Ishikawa (cell line): ENCODE measurements at regions not wholly inside any gene's neighbourhood (a gene's known extent, or its start where the extent isn't known, plus 50 kb on each side); places are given as distances from the start of the nearest gene placed in this dataset.

Experiments used
- CEBPB ChIP-seq: IDR thresholded peaks from 2 replicates; pipeline ENCODE4 v1.6.1; 2012
- CREB1 ChIP-seq: IDR thresholded peaks from 2 replicates; pipeline ENCODE4 v1.6.1; 2012; ENCODE audit warnings: low read depth
- EGR1 ChIP-seq: IDR thresholded peaks from 2 replicates; pipeline ENCODE4 v1.6.1; 2012
- EP300 ChIP-seq: IDR thresholded peaks from 2 replicates; pipeline ENCODE4 v1.6.1; 2012; ENCODE audit warnings: borderline replicate concordance
- FOXM1 ChIP-seq: IDR thresholded peaks from 2 replicates; pipeline ENCODE4 v1.6.1; 2012; ENCODE audit warnings: low read depth, borderline replicate concordance
- NFIC ChIP-seq: IDR thresholded peaks from 2 replicates; pipeline ENCODE4 v1.6.1; 2012
- RAD21 ChIP-seq: IDR thresholded peaks from 2 replicates; pipeline ENCODE4 v1.6.1; 2012; ENCODE audit warnings: low read depth
- TAF1 ChIP-seq: IDR thresholded peaks from 2 replicates; pipeline ENCODE4 v1.6.1; 2012; ENCODE audit warnings: low read depth, mild to moderate bottlenecking
- TCF12 ChIP-seq: IDR thresholded peaks from 2 replicates; pipeline ENCODE4 v1.6.1; 2012; ENCODE audit warnings: low read depth
- TEAD4 ChIP-seq: IDR thresholded peaks from 2 replicates; pipeline ENCODE4 v1.6.1; 2012
- YY1 ChIP-seq: IDR thresholded peaks from 2 replicates; pipeline ENCODE4 v1.6.1; 2012; ENCODE audit warnings: low read depth
- ZBTB7A ChIP-seq: IDR thresholded peaks from 2 replicates; pipeline ENCODE4 v1.6.1; 2012; ENCODE audit warnings: low read depth
- TF ChIP-seq, protein P1 (sequence below): IDR thresholded peaks from 2 replicates; pipeline ENCODE4 v1.6.1; 2012; ENCODE audit warnings: low read depth, mild to moderate bottlenecking
- TF ChIP-seq, protein P2 (sequence below): IDR thresholded peaks from 2 replicates; pipeline ENCODE4 v1.6.1; 2012
- TF ChIP-seq, protein P3 (sequence below): IDR thresholded peaks from 2 replicates; pipeline ENCODE4 v1.6.1; 2012

DNA sequence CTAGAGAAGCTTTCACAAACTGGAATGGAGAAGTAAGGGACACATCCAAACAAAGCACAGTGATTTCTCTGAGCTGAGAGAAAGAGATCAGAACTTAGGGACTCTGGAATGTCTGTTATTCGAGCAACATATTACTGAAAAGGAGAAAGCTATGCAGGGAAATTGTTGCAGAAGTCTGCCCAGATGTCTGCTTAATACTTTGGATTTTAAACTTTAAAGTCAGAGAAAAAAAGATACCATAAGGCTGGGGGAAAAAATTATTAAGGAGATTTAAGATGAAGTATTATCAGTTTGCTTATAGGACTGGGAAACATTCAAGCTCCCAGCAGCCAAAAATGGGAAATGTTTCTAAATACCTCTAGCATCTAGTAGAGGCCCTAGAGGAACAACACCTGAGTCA is 803.9 kb downstream of the TAF11L14 start:
- TF ChIP-seq TCF12 (no peak), YY1 (no peak), EP300 (no peak), EGR1 (no peak), TAF1 (no peak), CEBPB (no peak), TEAD4 (no peak), ZBTB7A (no peak), RAD21 (no peak), NFIC (no peak), FOXM1 (no peak), CREB1 (no peak)
- TF ChIP-seq, protein P1, sequence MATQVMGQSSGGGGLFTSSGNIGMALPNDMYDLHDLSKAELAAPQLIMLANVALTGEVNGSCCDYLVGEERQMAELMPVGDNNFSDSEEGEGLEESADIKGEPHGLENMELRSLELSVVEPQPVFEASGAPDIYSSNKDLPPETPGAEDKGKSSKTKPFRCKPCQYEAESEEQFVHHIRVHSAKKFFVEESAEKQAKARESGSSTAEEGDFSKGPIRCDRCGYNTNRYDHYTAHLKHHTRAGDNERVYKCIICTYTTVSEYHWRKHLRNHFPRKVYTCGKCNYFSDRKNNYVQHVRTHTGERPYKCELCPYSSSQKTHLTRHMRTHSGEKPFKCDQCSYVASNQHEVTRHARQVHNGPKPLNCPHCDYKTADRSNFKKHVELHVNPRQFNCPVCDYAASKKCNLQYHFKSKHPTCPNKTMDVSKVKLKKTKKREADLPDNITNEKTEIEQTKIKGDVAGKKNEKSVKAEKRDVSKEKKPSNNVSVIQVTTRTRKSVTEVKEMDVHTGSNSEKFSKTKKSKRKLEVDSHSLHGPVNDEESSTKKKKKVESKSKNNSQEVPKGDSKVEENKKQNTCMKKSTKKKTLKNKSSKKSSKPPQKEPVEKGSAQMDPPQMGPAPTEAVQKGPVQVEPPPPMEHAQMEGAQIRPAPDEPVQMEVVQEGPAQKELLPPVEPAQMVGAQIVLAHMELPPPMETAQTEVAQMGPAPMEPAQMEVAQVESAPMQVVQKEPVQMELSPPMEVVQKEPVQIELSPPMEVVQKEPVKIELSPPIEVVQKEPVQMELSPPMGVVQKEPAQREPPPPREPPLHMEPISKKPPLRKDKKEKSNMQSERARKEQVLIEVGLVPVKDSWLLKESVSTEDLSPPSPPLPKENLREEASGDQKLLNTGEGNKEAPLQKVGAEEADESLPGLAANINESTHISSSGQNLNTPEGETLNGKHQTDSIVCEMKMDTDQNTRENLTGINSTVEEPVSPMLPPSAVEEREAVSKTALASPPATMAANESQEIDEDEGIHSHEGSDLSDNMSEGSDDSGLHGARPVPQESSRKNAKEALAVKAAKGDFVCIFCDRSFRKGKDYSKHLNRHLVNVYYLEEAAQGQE = no peak
- TF ChIP-seq, protein P2, sequence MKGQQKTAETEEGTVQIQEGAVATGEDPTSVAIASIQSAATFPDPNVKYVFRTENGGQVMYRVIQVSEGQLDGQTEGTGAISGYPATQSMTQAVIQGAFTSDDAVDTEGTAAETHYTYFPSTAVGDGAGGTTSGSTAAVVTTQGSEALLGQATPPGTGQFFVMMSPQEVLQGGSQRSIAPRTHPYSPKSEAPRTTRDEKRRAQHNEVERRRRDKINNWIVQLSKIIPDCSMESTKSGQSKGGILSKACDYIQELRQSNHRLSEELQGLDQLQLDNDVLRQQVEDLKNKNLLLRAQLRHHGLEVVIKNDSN = no peak
- TF ChIP-seq, protein P3, sequence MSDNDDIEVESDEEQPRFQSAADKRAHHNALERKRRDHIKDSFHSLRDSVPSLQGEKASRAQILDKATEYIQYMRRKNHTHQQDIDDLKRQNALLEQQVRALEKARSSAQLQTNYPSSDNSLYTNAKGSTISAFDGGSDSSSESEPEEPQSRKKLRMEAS = no peak

DNA sequence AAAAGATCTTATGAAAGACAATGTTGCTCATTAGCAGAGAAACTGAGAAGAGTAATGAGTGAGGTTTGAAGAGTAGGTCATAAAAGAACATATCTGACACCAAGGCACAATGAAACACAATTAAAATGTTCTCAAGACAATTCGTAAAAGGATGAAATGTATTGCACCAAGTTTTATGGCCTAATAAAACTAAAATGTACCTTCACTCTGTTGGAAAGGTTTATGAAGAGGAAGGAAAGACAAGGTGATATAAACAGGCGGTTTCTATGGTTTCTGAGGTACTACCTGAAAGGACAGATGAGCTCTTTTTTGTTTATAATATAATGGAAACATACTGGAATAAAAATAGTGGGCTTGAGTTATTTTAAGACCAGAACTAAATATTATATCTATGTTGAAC is 821.3 kb downstream of the TAF11L14 start:
- TF ChIP-seq NFIC (no peak), EGR1 (no peak)

DNA sequence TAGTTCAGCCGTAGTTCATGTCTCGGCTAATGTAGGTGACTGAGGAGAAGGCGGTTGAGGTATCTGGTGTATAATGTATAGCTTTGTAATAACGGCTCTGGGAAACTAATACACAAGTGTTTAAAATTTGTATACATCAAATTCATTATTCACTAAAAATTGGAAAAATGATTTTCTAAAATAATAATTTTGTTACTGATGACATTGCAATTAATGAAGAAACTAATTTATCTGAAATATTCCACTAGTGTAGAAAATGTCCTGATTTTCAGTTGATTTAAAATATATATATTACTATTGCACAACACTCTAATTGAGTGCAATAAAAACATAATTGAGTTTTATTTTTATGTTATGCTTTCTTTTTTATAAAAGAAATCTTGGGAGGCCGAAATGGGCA is 823.0 kb downstream of the TAF11L14 start:
- TF ChIP-seq, protein P3 = no peak
- TF ChIP-seq RAD21 (no peak), TEAD4 (no peak), ZBTB7A (no peak), CEBPB (no peak)
- TF ChIP-seq, protein P1 = no peak

DNA sequence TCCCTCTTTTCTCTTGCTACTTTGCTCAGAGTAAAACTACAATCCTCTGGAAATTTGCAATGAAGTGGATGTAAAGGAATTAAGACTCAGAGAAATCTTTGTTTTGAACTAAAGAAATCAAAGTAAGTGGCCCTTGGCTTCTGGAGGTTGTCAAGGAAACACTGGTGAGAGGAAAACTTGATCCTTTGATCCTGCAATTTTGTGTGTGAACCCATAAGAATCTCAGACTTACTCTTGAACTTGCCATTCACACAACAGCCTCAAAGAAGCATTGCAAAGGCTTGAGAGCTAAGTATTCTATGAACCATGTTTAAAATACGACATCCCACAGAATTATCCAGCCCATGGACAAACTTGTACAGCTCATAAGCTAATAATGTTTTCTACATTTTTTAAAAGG is 827.5 kb downstream of the TAF11L14 start:
- TF ChIP-seq, protein P2 = no peak
- no peak for TF ChIP-seq TAF1
- no peak for TF ChIP-seq TEAD4
- no peak for TF ChIP-seq ZBTB7A

DNA sequence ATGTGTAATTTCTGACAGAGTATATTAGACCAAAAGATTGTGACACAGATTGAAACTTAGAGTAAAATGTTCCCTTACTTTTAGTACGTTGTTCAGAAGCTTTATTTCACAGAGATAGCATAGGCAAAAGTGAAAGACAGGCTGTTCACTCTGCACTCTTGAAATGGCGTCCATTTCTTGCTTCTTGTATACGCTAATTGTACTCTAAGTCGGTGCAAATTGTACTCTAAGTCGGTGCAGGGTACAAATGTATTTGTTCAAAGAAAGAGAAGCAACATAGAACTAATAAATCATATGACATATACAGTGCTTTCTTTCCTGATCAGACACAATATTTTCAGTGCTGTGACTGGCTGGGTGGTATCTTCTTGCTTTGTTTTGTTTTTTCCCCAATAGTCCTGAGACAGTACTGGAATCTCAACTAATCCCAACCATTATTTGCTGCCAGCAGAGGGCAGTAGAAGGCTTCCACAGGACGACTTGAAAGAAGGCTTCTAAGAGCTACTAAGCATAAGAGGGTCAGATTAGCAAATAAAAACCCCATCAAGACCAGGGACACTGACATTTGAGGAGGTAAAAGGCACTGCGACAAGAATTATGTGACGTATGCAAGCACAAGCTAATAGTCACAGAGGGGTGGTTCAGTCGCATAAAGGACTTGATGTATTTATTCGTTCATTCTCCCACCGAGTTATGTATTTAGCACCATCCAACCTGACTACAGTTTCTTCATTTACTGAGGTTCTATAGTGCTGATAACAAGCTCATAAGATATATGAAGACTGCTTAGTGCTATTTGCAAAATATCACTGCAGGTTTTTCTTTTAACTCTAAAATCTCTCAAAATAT is 831.8 kb downstream of the TAF11L14 start:
- peak; percentile 80 for TF ChIP-seq RAD21
- TF ChIP-seq TEAD4 = no peak

DNA sequence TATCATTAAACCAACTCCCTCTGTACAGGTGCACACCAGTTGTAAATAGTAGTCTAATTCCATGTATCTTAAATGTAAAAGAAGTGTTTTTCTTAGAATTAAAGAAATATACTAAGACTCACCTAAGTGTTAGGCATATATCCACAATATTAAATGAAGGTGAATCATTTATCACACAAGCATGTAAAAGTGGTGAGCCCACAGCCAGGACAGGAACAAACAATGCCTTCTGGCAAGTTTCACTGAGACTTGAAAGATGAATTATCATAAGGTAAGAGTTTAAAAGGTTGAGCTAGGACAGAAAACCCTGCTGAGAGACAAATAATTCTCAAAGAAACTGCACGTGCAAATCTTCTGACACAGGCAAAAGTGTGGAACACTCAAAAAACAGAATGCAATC is 832.5 kb downstream of the TAF11L14 start:
- TF ChIP-seq, protein P3 = no peak
- TF ChIP-seq YY1 (no peak), ZBTB7A (no peak), EP300 (no peak), NFIC (no peak), TCF12 (no peak), TEAD4 (no peak)

DNA sequence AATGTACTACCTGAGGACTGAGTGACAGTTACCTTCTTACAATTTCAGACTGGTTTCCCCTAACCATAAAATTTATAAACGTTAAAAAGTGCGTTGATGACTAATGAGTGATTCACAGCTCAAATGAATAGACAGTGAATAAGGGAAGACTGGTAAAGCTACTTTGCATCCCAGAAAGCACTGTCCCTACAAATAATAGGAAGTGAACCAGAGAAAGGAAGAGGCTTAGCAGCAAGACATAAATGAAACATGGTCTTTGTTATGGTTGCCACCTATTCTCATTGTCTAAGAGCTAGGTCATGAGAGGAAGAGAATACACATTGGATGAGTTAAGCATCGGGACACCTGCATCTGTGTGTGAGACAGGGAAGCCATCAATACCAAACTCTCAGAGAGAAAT is 849.2 kb downstream of the TAF11L14 start:
- TF ChIP-seq YY1 (no peak), CEBPB (no peak), ZBTB7A (no peak), EGR1 (no peak), RAD21 (no peak), EP300 (no peak), TEAD4 (no peak), FOXM1 (no peak)
- TF ChIP-seq, protein P1 = no peak
